NCI-H187 treated with DMSO at 0.1 percent for 48 hours (cell line): ENCODE measurements at regions not wholly inside any gene's neighbourhood (a gene's known extent, or its start where the extent isn't known, plus 50 kb on each side); places are given as distances from the start of the nearest gene placed in this dataset.
"Not testable (repeated sequence)": the region's sequence is repeated elsewhere in the genome, so short reads cannot be mapped to it uniquely, and the experiment has no call there.

ENCODE experiments used
- DNase-seq: peaks from one replicate; lab custom pipeline; 2025; lab: John Stamatoyannopoulos, UW

DNA sequence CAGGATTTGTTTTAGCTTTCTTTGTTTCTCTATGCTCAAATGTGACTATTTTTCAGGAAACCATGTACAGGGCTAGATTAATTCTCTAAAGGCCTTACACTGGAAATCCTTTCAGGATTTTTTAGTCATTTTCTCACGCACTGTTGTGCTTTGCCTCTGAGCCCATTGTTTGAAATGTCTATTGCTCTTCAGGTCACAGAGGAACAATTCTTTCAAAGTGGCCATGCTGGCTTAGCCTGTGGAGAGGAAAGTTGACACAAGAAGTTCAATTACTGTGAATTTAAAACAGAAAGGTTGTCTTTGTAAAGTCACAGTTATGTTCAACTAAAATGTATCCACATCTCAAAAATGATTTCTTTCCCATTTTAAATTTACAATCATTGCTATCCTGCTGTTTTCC is 1071.7 kb upstream of the POT1 start:
- DNase-seq, result no peak

DNA sequence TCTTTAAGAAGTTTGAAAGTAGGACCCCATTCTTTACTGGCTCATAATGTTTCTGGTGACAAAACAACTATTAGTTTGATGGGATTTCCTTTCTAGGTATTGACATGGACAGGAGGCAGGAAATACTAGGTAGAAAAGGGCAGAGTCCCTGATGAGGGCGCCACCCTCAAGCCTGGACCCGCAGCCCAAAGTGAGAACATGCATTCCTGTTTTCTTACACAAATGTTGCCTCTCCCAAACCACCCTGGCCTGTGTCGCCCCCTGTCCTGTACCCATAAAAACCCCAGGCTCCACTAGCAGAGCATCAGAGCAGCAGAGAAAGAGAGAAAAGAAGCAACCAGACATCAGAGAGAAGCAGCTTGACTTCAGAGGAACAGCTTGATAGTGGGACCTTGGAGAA is 1055.2 kb upstream of the POT1 start:
- DNase-seq, result no peak

GRCh38 chr7:125971656-125972055 is 1042.0 kb upstream of the POT1 start:
- DNase-seq, result no peak

- no peak for DNase-seq
Observed at GRCh38 chr7:125966278-125967048, 1036.8 kb upstream of the POT1 start.

GRCh38 chr7:125934955-125935354 is 1005.3 kb upstream of the POT1 start:
- no peak for DNase-seq

- no peak for DNase-seq
Observed at GRCh38 chr7:125934539-125934938, 1004.9 kb upstream of the POT1 start.

GRCh38 chr7:125930848-125931247 is 1001.2 kb upstream of the POT1 start:
- no peak for DNase-seq

- peak; percentile 85 for DNase-seq
Observed at GRCh38 chr7:125927556-125927955, 997.9 kb upstream of the POT1 start.

DNA sequence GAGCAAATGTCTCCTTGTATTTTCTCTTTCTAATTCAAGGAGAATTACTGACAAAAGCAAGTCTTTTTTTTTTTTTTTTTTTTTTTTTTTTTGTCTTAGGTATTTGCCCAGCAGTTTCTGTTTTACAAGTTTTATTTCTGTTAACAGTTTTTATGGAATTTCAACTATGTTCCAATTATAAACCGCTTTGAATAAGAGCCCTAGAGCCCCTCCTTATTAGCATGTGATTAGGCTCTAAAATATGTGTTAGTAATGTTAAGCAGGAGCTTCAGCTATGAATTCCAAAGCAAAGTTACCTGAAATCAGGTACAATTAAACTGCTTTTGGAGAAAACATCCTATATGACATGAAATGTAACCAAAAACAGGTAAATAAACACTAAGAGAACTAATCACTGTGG is 997.0 kb upstream of the POT1 start:
- no peak for DNase-seq

DNA sequence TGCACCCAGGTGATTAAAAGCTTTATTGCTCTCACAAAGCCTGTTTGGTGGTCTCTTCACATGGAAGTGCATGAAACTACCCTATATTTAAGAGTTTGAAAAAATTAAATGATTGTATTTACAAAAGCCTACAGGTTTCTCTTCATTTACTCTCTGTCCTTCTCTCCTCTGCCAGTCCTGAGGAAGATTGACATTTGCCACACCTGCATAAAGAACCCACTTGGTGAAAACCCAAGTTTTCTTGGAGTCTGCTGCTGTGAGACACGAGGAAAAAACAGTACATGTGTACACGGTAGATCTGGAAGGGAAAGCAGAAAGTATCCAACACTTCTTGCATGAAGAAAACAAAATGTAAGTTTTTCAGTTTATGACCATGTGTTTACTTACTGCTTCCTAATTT is 994.4 kb upstream of the POT1 start:
- no peak for DNase-seq

- not testable (repeated sequence) for DNase-seq
Observed at GRCh38 chr7:125915381-125915948, 985.8 kb upstream of the POT1 start.

DNA sequence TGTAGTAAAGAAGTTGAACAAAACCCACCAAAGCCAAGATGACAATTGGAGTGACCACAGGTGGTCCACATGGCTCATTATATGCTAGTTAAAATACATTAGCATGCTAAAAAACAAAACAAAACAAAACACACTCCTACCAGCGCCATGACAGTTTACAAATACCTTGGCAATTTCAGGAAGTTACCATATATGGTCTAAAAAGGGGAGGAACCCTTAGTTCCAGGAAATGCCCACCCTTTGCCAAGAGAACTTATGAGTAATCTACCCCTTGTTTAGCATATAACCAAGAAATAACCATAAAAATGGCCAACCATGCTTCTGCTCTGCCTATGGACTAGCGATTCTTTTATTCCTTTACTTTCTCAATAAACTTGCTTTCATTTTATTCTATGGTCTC is 979.1 kb upstream of the POT1 start:
- DNase-seq, result no peak

- no peak for DNase-seq
Observed at GRCh38 chr7:125899577-125899976, 970.0 kb upstream of the POT1 start.

DNA sequence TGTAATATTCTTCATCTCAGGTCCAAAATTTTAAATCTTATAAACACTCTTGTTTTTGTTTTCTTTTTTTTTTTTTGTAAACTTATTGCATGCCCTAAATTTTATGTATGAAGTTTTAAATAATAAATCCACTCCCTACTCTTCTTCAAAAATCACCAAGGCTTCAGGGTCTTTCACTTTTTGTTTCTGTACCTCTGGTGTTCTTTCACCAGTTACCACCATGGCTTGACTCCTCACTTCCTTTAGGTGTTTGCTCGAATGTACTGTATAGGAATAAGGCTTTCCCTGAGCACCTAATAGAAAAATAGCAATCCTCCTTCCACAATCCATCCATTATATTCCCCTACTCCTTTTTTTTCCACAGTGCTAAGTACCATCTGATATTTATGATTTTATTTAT is 962.8 kb upstream of the POT1 start:
- no peak for DNase-seq

DNA sequence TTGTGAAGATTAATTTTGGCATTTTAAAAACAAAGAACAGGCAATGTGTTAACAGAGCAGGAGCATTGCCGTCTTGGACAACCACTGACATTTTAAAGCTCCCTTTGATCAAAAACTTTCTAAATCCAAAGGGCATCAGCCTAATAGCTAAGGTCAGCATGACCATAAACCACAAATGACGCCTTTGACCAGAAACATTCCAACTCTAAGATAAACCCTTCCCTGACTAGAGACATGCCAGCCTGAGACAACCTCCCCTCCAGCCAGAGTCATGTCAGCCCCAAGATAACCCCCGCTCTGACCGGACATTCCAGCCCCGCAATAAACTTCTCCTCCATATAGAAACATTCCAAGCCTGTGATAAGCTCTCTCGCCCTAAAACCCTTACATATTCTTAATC is 949.4 kb upstream of the POT1 start:
- no peak for DNase-seq

GRCh38 chr7:125878235-125878956 is 948.8 kb upstream of the POT1 start:
- DNase-seq, result no peak

GRCh38 chr7:125877246-125877645 is 947.6 kb upstream of the POT1 start:
- DNase-seq, result no peak

DNA sequence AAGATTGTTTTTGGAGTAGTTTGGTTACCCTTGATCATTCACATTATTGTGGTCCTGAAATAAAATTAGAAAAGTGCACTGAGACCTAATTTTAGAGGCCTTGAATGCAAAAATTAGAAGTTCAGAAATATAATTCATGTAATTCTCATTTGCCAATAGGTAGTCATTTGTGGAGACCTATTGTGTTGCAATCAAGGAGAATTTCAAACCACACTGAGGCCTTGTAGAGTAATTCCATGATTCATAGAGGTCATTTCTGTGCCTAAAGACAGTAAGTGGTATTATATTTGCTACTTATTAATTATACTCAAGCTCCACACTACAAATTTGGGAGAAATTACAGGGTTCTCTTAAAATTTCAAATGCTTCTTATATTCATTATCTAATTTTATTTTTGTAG is 946.8 kb upstream of the POT1 start:
- DNase-seq, result no peak

DNA sequence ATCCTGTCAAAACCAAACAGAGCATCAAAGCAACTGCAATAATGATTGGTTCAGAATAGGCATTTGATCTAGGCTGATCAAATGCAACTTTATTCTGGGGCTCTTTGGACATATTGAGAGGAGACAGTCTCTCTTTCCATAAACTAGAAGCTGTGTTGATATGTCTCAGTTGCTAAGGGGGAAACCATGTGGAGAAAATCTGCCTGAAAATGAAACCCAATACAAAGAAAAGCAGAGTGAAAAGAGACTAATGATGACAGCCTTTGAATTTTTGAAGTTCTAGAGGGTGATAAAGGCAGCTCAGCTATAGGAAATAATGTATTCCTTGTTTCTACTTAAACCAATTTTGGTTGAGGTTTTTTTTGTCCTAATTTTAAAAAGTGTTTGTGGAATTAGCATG is 941.8 kb upstream of the POT1 start:
- DNase-seq, result no peak

GRCh38 chr7:125857606-125858005 is 928.0 kb upstream of the POT1 start:
- DNase-seq, result no peak

GRCh38 chr7:125848157-125848556 is 918.5 kb upstream of the POT1 start:
- no peak for DNase-seq

GRCh38 chr7:125847692-125848091 is 918.1 kb upstream of the POT1 start:
- no peak for DNase-seq

GRCh38 chr7:125847055-125847454 is 917.4 kb upstream of the POT1 start:
- DNase-seq, result no peak
